Gastroesophageal sphincter (tissue), 4 donors: ENCODE measurements at regions not wholly inside any gene's neighbourhood (a gene's known extent, or its start where the extent isn't known, plus 50 kb on each side); places are given as distances from the start of the nearest gene placed in this dataset.
"Not testable (repeated sequence)": the region's sequence is repeated elsewhere in the genome, so short reads cannot be mapped to it uniquely, and the experiment has no call there.

Experiments
- ATAC-seq: fragments of 150-250 bp; one replicate; pipeline ENCODE4 v1.9.1; 2016; ENCODE audit warnings: mild to moderate bottlenecking, moderate library complexity
- H3K27ac ChIP-seq, 4 donors: fragments of 200-600 bp; sonication (generic) in 3 of 4; 1 replicate in 3 of 4; 2 replicates in 1 of 4; pipeline ENCODE4 v1.5.1; 2016 to 2019
- H3K27me3 ChIP-seq: fragments of 200-600 bp; sonication (generic); one replicate; pipeline ENCODE4 v1.5.1; 2019
- H3K36me3 ChIP-seq, 2 donors: fragments of 200-600 bp; sonication (generic); one replicate each; pipeline ENCODE4 v1.5.1; 2019; ENCODE audit warnings: control low read depth in 1 of 2
- H3K4me1 ChIP-seq, 3 donors: fragments of 200-600 bp; sonication (generic); 1 replicate in 2 of 3; 2 replicates in 1 of 3; pipeline ENCODE4 v1.5.1; 2016 to 2019; ENCODE audit warnings: control low read depth in 2 of 3
- H3K4me3 ChIP-seq, 2 donors: fragments of 200-600 bp; sonication (generic); one replicate each; pipeline ENCODE4 v1.5.1; 2019; ENCODE audit warnings: mild to moderate bottlenecking in 1 of 2, moderate library complexity in 1 of 2
- H3K9me3 ChIP-seq, 3 donors: fragments of 200-600 bp; sonication (generic); one replicate each; pipeline ENCODE4 v1.5.1; 2017 to 2019; ENCODE audit warnings: control low read depth in 2 of 3
- EP300 ChIP-seq: sonication (generic); formaldehyde crosslinking; IDR thresholded peaks from one replicate; pipeline ENCODE4 v1.6.1; 2017; ENCODE audit warnings: antibody characterized with exemption, mild to moderate bottlenecking
- POLR2A ChIP-seq, 2 donors: fragments of 450-650 bp; IDR thresholded peaks; one replicate each; pipeline ENCODE4 v1.6.1; 2017; ENCODE audit warnings: antibody characterized with exemption in 2 of 2, mild to moderate bottlenecking in 2 of 2, moderate library complexity in 1 of 2
- POLR2AphosphoS5 ChIP-seq: sonication (generic); formaldehyde crosslinking; IDR thresholded peaks from one replicate; pipeline ENCODE4 v1.6.1; 2017; ENCODE audit warnings: antibody characterized with exemption
- WGBS, 2 donors: methylation state at CpG; one replicate each; pipeline ENCODE4 v1.1.5; 2018; ENCODE audit warnings: low coverage in 1 of 2; 5-methylcytosine and 5-hydroxymethylcytosine counted together
- TF ChIP-seq, protein P1 (sequence below), 4 experiments: fragments of 200-600 bp in 2 of 4; fragments of 450-650 bp in 2 of 4; sonication (generic) in 1 of 4; IDR thresholded peaks; one replicate each; pipeline ENCODE4 v1.5.1; 2017 to 2019; ENCODE audit warnings: antibody characterized with exemption in 4 of 4, mild to moderate bottlenecking in 2 of 4, moderate library complexity in 2 of 4

DNA sequence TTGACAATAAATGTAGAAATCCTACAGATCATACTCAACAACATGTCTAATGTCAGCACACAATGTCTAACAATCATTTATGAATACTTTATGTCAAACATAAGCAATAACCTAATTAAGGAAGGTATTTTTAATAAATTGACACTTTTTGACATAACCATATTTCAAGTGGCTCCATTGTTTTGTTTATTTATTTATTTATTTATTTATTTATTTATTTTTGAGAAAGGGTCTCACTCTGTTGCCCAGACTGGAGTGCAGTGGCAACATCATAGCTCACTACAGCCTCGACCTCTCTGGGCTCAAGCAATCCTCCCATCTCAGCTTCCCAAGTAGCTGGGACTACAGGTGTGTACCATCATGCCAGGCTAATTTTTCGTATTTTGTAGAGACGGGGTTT is 267.6 kb upstream of the BTG1 start:
- ATAC-seq = no peak
- Histone ChIP-seq H3K4me3 (no peak overlapping the region), H3K27ac (no peak overlapping the region), H3K36me3 (no peaks in the 10 kb centered on the region), H3K27me3 (no peaks in the 10 kb centered on the region), H3K9me3 (no peaks in the 10 kb centered on the region), H3K4me1 (no peaks in the 10 kb centered on the region)
- 92 to 100% methylated on average over 2 to 3 of the region's 3 CpGs for WGBS, 2 donors
- TF ChIP-seq POLR2AphosphoS5 (no peak), EP300 (no peak), POLR2A (IDR thresholded peaks at IDR 0.05) (no peak)
- TF ChIP-seq, protein P1, sequence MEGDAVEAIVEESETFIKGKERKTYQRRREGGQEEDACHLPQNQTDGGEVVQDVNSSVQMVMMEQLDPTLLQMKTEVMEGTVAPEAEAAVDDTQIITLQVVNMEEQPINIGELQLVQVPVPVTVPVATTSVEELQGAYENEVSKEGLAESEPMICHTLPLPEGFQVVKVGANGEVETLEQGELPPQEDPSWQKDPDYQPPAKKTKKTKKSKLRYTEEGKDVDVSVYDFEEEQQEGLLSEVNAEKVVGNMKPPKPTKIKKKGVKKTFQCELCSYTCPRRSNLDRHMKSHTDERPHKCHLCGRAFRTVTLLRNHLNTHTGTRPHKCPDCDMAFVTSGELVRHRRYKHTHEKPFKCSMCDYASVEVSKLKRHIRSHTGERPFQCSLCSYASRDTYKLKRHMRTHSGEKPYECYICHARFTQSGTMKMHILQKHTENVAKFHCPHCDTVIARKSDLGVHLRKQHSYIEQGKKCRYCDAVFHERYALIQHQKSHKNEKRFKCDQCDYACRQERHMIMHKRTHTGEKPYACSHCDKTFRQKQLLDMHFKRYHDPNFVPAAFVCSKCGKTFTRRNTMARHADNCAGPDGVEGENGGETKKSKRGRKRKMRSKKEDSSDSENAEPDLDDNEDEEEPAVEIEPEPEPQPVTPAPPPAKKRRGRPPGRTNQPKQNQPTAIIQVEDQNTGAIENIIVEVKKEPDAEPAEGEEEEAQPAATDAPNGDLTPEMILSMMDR (IDR thresholded peaks at IDR 0.05) = no peak

- no peaks in the 10 kb centered on the region for H3K27me3 ChIP-seq
- no peaks in the 10 kb centered on the region for H3K9me3 ChIP-seq
- H3K27ac ChIP-seq = no peak overlapping the region
- H3K4me1 ChIP-seq = no peaks in the 10 kb centered on the region
- no peak overlapping the region for H3K4me3 ChIP-seq
- no peak for ATAC-seq
- TF ChIP-seq, protein P1 (IDR thresholded peaks at IDR 0.05) = no peak
- TF ChIP-seq POLR2A (IDR thresholded peaks at IDR 0.05) (no peak), POLR2AphosphoS5 (no peak), EP300 (no peak)
- H3K36me3 ChIP-seq = no peaks in the 10 kb centered on the region
These were observed 267.2 kb upstream of the BTG1 start for GRCh38 chr12:92412856-92413255.

- Histone ChIP-seq H3K9me3 (no peaks in the 10 kb centered on the region), H3K4me3 (no peak overlapping the region), H3K27ac (no peak overlapping the region), H3K4me1 (no peaks in the 10 kb centered on the region), H3K36me3 (no peaks in the 10 kb centered on the region), H3K27me3 (no peaks in the 10 kb centered on the region)
- no peak for ATAC-seq
- WGBS, 2 donors = 37 to 55% methylated on average over 2 of the region's 2 CpGs
- TF ChIP-seq EP300 (no peak), POLR2AphosphoS5 (no peak), POLR2A (IDR thresholded peaks at IDR 0.05) (no peak)
- TF ChIP-seq, protein P1 (IDR thresholded peaks at IDR 0.05) = no peak
These were observed 266.0 kb upstream of the BTG1 start for GRCh38 chr12:92411687-92412086.

GRCh38 chr12:92408072-92408900 is 262.6 kb upstream of the BTG1 start:
- Histone ChIP-seq H3K4me1 (no peaks in the 10 kb centered on the region), H3K27me3 (no peaks in the 10 kb centered on the region), H3K9me3 (no peaks in the 10 kb centered on the region), H3K36me3 (no peaks in the 10 kb centered on the region), H3K4me3 (no peak overlapping the region), H3K27ac (no peak overlapping the region)
- TF ChIP-seq EP300 (no peak), POLR2A (IDR thresholded peaks at IDR 0.05) (no peak), POLR2AphosphoS5 (no peak)
- TF ChIP-seq, protein P1 (IDR thresholded peaks at IDR 0.05) = no peak
- ATAC-seq = no peak

- H3K27me3 ChIP-seq, H3K27ac ChIP-seq, H3K9me3 ChIP-seq, H3K4me3 ChIP-seq, H3K4me1 ChIP-seq, H3K36me3 ChIP-seq, ATAC-seq: not testable (repeated sequence)
- no CpG with 5 or more reads among the region's 40 CpGs for WGBS, 2 donors
These were observed 260.9 kb upstream of the BTG1 start for GRCh38 chr12:92406404-92407070.

- H3K9me3 ChIP-seq, H3K4me3 ChIP-seq, H3K27ac ChIP-seq, H3K36me3 ChIP-seq, ATAC-seq, H3K27me3 ChIP-seq, H3K4me1 ChIP-seq: not testable (repeated sequence)
- WGBS, 2 donors = 90% methylated on average over 3 of the region's 16 CpGs; no CpG with 5 or more reads in 1 of the 2 donors
These were observed 260.2 kb upstream of the BTG1 start for GRCh38 chr12:92405801-92406251.
